M059J (cell line): ENCODE measurements at regions not wholly inside any gene's neighbourhood (a gene's known extent, or its start where the extent isn't known, plus 50 kb on each side); places are given as distances from the start of the nearest gene placed in this dataset.
"Not testable (repeated sequence)": the region's sequence is repeated elsewhere in the genome, so short reads cannot be mapped to it uniquely, and the experiment has no call there.

Source experiments
- DNase-seq: peaks from one replicate; pipeline ENCODE4 v3.0.0-alpha.2; 2012; ENCODE audit warnings: low read depth

DNA sequence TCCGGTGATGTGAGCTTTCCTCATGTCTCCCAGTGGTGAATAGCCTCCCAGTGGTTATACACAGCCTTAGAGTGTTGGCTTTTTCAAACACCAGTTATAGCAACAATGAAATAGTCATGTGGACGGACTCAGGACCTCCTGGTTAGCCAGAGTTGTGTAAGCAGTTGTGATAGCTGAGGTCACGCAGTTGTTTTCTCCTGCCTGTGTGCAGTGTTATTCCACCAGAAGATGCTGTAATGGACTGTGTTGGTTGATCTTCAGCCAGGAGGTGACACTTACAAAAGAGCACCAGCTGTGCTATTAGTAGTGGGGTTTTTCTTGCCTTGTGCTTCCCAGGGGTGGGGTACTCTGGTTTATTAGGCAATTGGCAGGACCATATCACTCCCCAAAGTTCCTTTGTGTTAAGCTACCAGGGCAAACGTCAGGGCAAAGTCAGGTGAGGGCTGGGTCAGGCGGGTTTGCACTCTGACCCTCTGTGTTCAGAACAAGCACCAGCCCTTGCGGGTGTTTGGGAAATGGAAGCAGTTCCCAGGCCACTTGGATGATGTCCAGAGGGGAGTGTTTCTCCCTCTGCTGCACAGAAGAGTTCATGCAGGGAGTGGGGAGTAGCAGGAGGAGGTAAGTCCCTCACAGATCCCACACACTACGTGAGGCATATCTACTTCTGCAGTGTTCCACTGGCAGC, 252.6 kb downstream of the TMEM47 start:
- DNase-seq = no peak

DNA sequence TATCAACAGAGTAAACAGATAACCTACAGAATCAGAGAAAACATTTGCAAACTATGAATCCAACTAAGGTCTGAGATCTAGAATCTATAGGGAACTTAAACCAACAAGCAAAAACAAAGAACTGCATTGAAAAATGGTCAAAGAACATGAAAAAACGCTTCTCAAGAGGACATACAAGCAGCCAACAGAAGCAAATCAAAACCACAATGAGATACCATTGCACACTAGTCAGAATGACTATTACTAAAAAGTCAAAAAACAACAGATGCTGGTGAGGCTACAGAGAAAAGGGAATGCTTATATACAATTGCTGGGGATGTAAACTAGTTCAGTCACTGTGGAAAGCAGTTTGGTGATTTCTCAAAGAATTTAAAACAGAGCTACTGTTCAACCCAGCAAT, 255.7 kb downstream of the TMEM47 start:
- no peak for DNase-seq

GRCh38 chrX:34382416-34382815, 250.3 kb upstream of the FAM47A start:
- DNase-seq = peak; percentile 4

- peak; percentile 2 for DNase-seq
Observed at GRCh38 chrX:34381241-34381640, 249.1 kb upstream of the FAM47A start.

DNA sequence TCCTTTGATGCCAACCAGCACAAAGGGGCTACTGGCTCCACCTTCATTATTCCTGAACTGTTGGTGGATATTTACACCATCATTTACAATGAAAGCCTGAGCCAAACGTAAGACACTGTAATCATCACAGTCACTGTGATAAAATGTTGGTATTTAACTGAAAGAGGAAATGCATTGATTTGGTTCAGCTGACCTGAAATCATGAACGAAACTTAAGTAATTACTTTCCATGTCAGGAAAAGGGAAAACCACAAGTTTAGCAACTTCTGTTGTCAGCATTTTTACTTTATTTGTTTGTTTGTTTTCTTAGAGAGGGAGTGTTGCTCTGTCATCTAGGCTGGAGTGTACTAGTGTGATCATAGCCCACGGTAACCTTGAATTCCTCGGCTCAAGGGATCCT, 247.8 kb upstream of the FAM47A start:
- DNase-seq = no peak

DNA sequence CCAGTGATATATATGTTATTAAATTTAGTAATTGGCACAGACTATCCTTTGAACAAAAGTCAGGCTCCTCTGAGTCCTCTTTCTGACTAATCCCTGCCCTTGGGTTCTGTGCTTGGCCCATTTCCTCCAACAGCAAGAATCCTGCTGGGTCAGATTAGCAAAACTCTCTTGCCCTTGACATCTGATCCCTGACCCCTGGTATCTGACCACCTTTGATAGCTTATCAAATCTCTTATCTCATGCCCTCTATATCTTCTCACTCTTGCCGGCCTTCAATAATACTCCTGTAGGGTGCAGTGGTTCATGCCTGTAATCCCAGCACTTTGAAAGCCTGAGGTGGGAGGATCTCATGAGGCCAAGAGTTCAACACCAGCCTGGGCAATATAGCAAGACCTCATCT, 245.5 kb upstream of the FAM47A start:
- DNase-seq = no peak

DNA sequence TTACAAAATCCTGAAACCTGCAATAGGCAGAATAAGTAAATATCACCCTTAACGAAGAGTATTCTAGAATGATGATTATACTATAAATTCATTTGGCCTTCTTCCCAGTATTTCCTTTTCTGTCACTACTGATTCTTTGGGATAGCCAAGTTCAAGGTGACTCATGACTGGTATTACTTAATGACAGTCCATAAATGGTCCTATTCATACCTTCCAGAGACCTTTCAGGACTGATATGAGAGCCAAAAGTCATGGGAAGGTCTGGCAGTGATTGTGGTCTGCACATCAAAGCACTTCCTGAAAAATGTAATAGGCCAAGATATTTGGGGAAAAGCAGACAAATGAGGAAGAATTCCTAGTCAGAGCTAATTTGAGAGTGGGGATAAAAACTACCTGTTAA, 239.6 kb upstream of the FAM47A start:
- DNase-seq = peak; percentile 10

GRCh38 chrX:34365471-34365870, 233.4 kb upstream of the FAM47A start:
- DNase-seq = peak; percentile 15

- DNase-seq = no peak
Observed at GRCh38 chrX:34350561-34351335, 218.6 kb upstream of the FAM47A start.

DNA sequence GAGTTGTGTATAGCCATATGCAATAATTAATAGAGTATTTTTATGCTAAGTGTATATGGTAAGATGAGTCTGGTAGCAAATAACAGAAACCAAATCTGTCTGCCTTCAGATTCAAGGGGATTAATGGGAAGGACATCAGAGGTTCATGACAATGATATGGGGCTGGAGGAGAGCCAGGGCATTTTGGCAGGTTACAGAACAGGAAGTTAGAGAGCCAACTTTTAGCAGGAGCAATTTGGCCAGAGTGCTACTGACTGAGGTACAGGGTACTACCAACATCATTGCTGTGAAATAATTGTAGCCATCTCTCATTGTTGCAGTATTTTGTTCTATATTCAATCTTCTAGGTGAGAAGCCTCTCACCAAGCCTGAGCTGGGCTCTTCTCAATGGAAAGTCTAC, 210.9 kb upstream of the FAM47A start:
- no peak for DNase-seq

GRCh38 chrX:34341814-34342213, 209.7 kb upstream of the FAM47A start:
- no peak for DNase-seq

DNA sequence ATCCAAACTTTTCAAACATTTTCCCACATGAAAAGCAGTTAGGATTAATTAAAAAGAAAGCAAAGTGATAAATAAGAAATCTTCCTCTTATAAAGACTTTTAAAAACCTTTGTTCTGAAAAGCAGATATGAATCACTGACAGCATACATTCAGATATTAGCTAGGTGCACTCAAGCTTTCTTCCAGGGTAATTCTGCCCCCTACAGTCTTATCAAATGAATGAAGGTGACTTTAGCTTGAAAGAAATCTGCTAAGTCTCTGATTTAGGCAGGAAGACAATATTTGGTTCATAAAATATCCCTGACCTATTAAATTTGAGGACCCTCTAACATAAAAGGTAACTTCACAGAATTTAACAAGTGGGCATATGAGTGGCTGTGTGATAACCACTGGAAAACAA, 209.1 kb upstream of the FAM47A start:
- DNase-seq = no peak

- DNase-seq = no peak
Observed at GRCh38 chrX:34338046-34338445, 205.9 kb upstream of the FAM47A start.

DNA sequence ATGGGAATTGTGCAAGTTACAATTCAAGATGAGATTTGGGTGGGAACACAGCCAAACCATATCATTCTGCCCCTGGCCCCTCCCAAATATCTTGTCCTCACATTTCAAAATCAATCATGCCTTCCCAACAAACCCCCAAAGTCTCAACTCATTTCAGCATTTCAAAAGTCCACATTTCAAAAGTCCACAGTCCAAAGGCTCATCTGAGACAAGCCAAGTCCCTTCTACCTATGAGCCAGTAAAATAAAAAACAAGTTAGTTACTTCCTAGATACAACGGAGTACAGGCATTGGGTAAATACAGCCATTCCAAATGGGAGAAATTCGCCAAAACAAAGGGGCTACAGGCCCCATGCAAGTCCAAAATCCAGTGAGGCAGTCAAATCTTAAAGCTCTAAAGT, 203.3 kb upstream of the FAM47A start:
- DNase-seq = not testable (repeated sequence)

DNA sequence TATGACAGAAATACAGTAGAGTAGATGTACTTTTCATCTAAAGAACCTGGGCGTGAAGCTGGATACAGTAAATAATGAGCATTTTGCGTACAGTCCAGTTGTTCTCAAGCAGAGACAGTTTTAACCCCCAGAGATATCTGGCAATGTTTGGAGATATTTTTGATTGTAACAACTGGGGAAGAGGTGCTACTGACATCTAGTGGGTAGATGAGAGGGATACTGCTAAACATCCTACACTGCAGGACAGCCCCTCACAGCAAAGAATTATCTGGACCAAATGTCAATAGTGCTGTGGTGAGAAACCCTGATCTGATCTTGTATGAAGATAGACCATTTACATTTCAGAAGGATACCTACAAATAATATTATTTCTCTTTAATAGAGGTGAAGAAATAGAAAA, 200.2 kb upstream of the FAM47A start:
- no peak for DNase-seq

GRCh38 chrX:34325460-34325859, 193.3 kb upstream of the FAM47A start:
- DNase-seq = no peak

DNA sequence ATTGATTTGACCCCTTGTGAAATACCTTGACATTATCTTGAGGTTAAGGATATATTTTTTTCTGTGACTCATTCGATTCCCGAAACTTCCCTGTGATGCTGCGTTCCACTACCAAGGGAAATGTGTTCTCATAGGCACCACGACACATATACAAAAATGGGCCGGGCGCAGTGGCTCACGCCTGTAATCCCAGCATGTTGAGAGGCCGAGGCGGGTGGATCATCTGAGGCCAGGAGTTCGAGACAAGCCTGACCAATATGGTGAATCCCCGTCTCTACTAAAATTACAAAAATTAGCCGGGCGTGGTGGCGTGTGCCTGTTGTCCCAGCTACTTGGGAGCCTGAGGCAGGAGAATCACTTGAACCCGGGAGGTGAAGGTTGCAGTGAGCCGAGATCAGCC, 188.3 kb upstream of the FAM47A start:
- not testable (repeated sequence) for DNase-seq

DNA sequence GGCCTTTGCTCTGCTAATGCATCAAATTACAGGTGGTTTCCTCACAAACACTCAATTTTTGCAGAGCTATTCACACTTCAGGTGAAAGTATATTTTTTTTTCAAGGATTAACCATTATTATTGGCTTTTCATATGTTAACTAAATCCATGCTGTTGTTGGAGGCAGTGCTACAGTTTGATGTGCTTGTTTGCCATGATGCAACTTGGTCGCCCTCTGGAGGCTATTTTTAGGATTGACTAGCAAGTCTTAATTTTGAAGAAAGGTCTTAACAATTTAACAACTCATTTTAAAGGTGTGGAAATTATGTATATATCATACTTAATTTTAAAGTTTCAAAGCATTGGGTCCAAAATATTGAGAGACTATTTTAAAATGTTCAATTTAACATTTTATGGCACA, 168.8 kb upstream of the FAM47A start:
- DNase-seq = peak; percentile 36

DNA sequence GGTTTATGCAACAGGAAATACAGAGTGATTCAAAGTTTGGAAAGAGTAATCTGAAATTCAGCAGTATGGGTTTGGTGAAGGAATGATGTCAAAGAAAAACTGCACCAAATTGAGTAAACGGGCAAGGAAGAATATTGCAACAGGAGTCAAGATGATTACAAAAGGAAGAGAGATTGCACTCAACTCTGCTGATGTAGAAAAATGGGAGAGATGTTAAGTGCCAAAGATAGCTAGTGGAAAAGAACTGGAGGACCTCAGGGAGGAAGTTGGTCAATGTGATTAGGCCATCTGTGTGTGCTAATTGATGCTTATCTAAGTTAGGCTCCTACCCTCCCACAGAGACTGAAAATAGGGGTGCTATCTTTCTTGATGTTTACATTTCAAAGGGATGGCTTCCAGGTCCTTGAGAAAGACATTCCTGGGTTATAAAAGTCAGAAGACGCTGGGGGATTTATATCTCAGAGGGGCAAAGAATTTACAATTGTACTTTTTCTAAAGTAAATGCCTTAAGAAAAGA, 167.4 kb upstream of the FAM47A start:
- no peak for DNase-seq

- no peak for DNase-seq
Observed at GRCh38 chrX:34294665-34295064, 162.6 kb upstream of the FAM47A start.

GRCh38 chrX:34288782-34289181, 156.7 kb upstream of the FAM47A start:
- DNase-seq = no peak

DNA sequence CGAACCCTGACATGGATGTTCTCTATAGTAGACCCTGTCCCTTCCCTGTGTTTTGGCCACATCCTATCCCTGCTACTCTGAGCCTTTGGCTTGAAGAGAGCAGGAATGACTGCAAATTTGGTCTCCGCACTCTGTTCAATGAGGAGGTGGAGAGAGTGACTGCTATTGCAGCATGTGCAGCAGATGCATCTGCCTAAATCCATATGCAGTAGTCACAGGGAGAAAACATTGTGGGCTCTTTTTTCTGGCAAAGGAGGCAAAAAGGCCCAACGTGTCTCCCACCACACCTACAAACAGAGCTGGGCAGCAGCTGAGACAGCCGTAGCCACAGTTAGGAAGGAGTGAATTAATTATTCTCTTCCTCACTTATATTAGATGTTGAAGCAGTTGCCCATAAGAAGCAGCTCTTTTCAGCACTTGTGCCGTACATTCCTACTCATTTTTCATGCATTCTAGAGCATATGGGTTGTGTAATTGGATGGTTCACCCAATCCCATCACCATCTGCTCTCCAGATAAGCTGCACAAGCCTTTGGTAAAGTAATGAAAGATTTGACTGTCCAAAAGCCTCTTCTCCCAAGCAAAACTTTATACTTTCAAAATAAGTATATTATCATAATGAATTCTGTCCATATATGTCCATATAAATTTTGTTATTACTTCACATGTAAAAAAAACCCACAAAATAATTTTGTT, 147.9 kb upstream of the FAM47A start:
- DNase-seq = no peak

GRCh38 chrX:34275699-34276098, 143.6 kb upstream of the FAM47A start:
- DNase-seq = no peak
